ENCODE measurements at regions not wholly inside any gene's neighbourhood (a gene's known extent, or its start where the extent isn't known, plus 50 kb on each side); places are given as distances from the start of the nearest gene placed in this dataset.

GRCh38 chr15:87805117-87805820 lies 451.3 kb downstream of the NTRK3 start:
- DNase-seq: no peak

- no peak for DNase-seq
Measured at GRCh38 chr15:87804451-87804850, 452.1 kb downstream of the NTRK3 start.

GRCh38 chr15:87799838-87800237 lies 456.7 kb downstream of the NTRK3 start:
- no peak for DNase-seq

- no peak for DNase-seq
Measured at GRCh38 chr15:87799428-87799827, 457.1 kb downstream of the NTRK3 start.

- DNase-seq: no peak
Measured at GRCh38 chr15:87793725-87794124, 462.8 kb downstream of the NTRK3 start.

GRCh38 chr15:87792250-87793040 lies 464.1 kb downstream of the NTRK3 start:
- no peak for DNase-seq

GRCh38 chr15:87781959-87782625 lies 474.4 kb downstream of the NTRK3 start:
- no peak for DNase-seq

GRCh38 chr15:87779746-87780145 lies 476.8 kb downstream of the NTRK3 start:
- DNase-seq: no peak

GRCh38 chr15:87778358-87778757 lies 478.2 kb downstream of the NTRK3 start:
- DNase-seq: no peak

- no peak for DNase-seq
Measured at GRCh38 chr15:87777054-87777561, 479.4 kb downstream of the NTRK3 start.

- DNase-seq: no peak
Measured at GRCh38 chr15:87767516-87767915, 489.0 kb downstream of the NTRK3 start.

- no peak for DNase-seq
Measured at GRCh38 chr15:87764461-87765240, 491.9 kb downstream of the NTRK3 start.

GRCh38 chr15:87763837-87764236 lies 492.7 kb downstream of the NTRK3 start:
- DNase-seq: no peak

- no peak for DNase-seq
Measured at GRCh38 chr15:87761736-87762509, 494.6 kb downstream of the NTRK3 start.

- no peak for DNase-seq
Measured at GRCh38 chr15:87760547-87761314, 495.8 kb downstream of the NTRK3 start.

GRCh38 chr15:87758794-87759418 lies 497.6 kb downstream of the NTRK3 start:
- no peak for DNase-seq

GRCh38 chr15:87757084-87757483 lies 499.5 kb downstream of the NTRK3 start:
- no peak for DNase-seq

- no peak for DNase-seq
Measured at GRCh38 chr15:87756072-87756471, 500.5 kb downstream of the NTRK3 start.

GRCh38 chr15:87755226-87755625 lies 501.3 kb downstream of the NTRK3 start:
- DNase-seq: no peak

- DNase-seq: no peak
Measured at GRCh38 chr15:87753539-87753938, 503.0 kb downstream of the NTRK3 start.

Data from stimulated activated naive CD4-positive, alpha-beta T cell (primary cell).